ENCODE measurements at regions not wholly inside any gene's neighbourhood (a gene's known extent, or its start where the extent isn't known, plus 50 kb on each side); places are given as distances from the start of the nearest gene placed in this dataset.
A peak's percentile ranks its signal among the peaks of the same experiment; 100 is the strongest.
"Not testable (repeated sequence)": the region's sequence is repeated elsewhere in the genome, so short reads cannot be mapped to it uniquely, and the experiment has no call there.

GRCh38 chr17:30731210-30732132 is 93.0 kb downstream of the CRLF3 start:
- peak overlapping the region; percentile 58 for H3K4me3 ChIP-seq (replicated peaks; ENCODE audit: insufficient read depth, low read length)
- peak; percentile 52 to 82 for DNase-seq (ENCODE audit: low read depth in 1 of 2, low spot score in 1 of 2)
- peak; percentile 19; the same call in 1 of the 2 replicates for TF ChIP-seq POLR2AphosphoS5 (IDR thresholded peaks at IDR 0.05; ENCODE audit: low read depth)
- not testable (repeated sequence) for H3K27me3 ChIP-seq (ENCODE audit: insufficient read depth, poor library complexity, severe bottlenecking)
- peak overlapping the region; percentile 89 for H3K27ac ChIP-seq (replicated peaks)

- H3K4me3 ChIP-seq (replicated peaks; ENCODE audit: insufficient read depth, low read length); DNase-seq (ENCODE audit: low read depth in 1 of 2, low spot score in 1 of 2): not testable (repeated sequence)
- peak overlapping the region; percentile 89 for H3K27ac ChIP-seq (replicated peaks)
Observed at GRCh38 chr17:30730837-30731209, 93.7 kb downstream of the CRLF3 start.

DNA sequence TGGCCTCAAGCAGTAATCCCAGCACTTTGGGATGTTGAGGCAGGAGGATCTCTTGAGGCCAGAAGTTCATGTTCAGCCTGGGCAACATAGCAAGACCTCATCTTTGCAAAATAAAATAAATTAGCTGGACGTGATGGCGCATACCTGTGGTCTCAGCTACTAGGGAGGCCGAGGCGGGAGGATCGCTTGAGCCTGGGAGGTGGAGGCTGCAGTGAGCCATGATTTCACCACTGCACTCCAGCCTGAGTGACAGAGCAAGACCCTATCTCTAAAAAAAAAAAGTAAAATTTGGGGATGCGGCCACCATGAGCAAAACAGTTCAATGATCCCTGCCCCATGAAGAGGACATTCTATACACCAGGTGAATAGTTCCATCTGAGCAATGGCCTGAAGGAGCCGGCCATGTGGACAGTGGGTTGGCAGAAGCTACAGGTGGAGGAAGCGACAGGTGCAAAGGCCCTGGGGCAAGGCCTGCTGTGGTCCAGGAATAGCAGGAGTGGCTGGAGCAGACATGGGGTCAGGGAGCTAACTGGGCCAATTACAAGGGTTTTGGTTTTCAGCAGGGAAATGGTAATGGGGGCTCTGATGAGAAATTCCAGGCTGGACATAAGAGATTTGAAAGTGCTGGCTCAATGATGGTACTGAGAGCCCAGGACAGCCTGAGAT is 94.2 kb downstream of the CRLF3 start:
- peak overlapping the region; percentile 89 for H3K27ac ChIP-seq (replicated peaks)
- H3K27me3 ChIP-seq (ENCODE audit: insufficient read depth, poor library complexity, severe bottlenecking); H3K4me3 ChIP-seq (replicated peaks; ENCODE audit: insufficient read depth, low read length); DNase-seq (ENCODE audit: low read depth in 1 of 2, low spot score in 1 of 2): not testable (repeated sequence)

More at GRCh38 chr17:30730837-30731209, 93.7 kb downstream of the CRLF3 start:
- not testable (repeated sequence) for H3K27me3 ChIP-seq (ENCODE audit: insufficient read depth, poor library complexity, severe bottlenecking)

- peak overlapping the region; percentile 91 for H3K27ac ChIP-seq (replicated peaks)
- H3K4me3 ChIP-seq (replicated peaks; ENCODE audit: insufficient read depth, low read length); H3K27me3 ChIP-seq (ENCODE audit: insufficient read depth, poor library complexity, severe bottlenecking); DNase-seq (ENCODE audit: low read depth in 1 of 2, low spot score in 1 of 2): not testable (repeated sequence)
Observed at GRCh38 chr17:30729471-30730170, 94.9 kb downstream of the CRLF3 start.

GRCh38 chr17:30727517-30727916 is 97.0 kb downstream of the CRLF3 start:
- not testable (repeated sequence) for H3K27me3 ChIP-seq (ENCODE audit: insufficient read depth, poor library complexity, severe bottlenecking); H3K4me3 ChIP-seq (replicated peaks; ENCODE audit: insufficient read depth, low read length); DNase-seq (ENCODE audit: low read depth in 1 of 2, low spot score in 1 of 2)
- peak overlapping the region; percentile 91 for H3K27ac ChIP-seq (replicated peaks)

- not testable (repeated sequence) for DNase-seq (ENCODE audit: low read depth in 1 of 2, low spot score in 1 of 2); H3K27me3 ChIP-seq (ENCODE audit: insufficient read depth, poor library complexity, severe bottlenecking); H3K4me3 ChIP-seq (replicated peaks; ENCODE audit: insufficient read depth, low read length)
- peak overlapping the region; percentile 91 for H3K27ac ChIP-seq (replicated peaks)
Observed at GRCh38 chr17:30726734-30727133, 97.8 kb downstream of the CRLF3 start.

DNA sequence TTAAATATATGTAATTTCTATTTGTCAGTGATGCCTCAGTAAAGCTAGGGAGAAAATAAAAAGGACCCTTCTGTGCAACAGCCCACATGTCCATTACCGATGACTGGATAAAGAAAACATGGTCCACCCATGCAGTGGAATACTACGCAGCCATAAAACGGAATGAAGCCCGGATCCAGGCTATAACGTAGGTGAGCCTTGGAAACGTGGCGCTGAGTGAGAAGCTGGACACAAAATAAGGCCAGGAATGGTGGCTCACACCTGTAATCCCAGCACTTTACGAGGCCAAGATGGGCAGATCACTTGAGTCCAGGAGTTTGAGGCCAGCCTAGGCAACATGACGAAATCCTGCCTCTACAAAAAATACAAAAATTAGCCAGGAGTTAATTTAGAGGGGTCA is 98.2 kb downstream of the CRLF3 start:
- not testable (repeated sequence) for H3K4me3 ChIP-seq (replicated peaks; ENCODE audit: insufficient read depth, low read length); H3K27me3 ChIP-seq (ENCODE audit: insufficient read depth, poor library complexity, severe bottlenecking); DNase-seq (ENCODE audit: low read depth in 1 of 2, low spot score in 1 of 2)
- peak overlapping the region; percentile 91 for H3K27ac ChIP-seq (replicated peaks)

- DNase-seq (ENCODE audit: low read depth in 1 of 2, low spot score in 1 of 2) = peak in 1 of 2 experiments; percentile 86
Observed at GRCh38 chr17:30724034-30724650, 100.3 kb downstream of the CRLF3 start.

GRCh38 chr17:30722114-30722780 is 102.2 kb downstream of the CRLF3 start:
- H3K27me3 ChIP-seq (ENCODE audit: insufficient read depth, poor library complexity, severe bottlenecking); DNase-seq (ENCODE audit: low read depth in 1 of 2, low spot score in 1 of 2); H3K4me3 ChIP-seq (replicated peaks; ENCODE audit: insufficient read depth, low read length): not testable (repeated sequence)
- H3K27ac ChIP-seq (replicated peaks) = peak overlapping the region; percentile 16; the same call in 1 of the 2 replicates

More at GRCh38 chr17:30724034-30724650, 100.3 kb downstream of the CRLF3 start:
- peak overlapping the region; percentile 51 for H3K27ac ChIP-seq (replicated peaks)
- not testable (repeated sequence) for H3K4me3 ChIP-seq (replicated peaks; ENCODE audit: insufficient read depth, low read length); H3K27me3 ChIP-seq (ENCODE audit: insufficient read depth, poor library complexity, severe bottlenecking)
- TF ChIP-seq SPI1 (IDR thresholded peaks at IDR 0.05; ENCODE audit: borderline replicate concordance, low read depth) = peak; percentile 29; the same call in 1 of the 2 replicates

DNA sequence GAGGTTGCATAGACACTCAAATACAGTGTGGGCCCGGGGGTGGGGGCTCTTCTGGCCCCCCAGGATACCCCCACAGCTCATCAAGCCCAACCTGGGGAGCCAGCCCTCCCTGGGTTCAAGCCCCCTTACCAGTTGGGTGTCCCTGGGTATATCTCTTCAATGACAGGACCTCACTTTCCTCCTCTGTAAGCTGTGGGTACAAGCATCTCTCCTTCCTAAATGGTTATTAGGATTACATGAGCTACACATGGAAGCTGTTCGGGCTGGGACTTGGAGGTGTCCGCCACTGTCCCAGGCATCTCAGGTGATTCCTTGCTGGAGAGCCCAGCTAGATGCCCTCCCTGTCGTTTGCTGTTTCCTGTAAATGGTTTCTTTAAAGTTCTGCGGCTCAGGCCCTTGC is 103.5 kb downstream of the CRLF3 start:
- not testable (repeated sequence) for H3K27ac ChIP-seq (replicated peaks); H3K4me3 ChIP-seq (replicated peaks; ENCODE audit: insufficient read depth, low read length); DNase-seq (ENCODE audit: low read depth in 1 of 2, low spot score in 1 of 2); H3K27me3 ChIP-seq (ENCODE audit: insufficient read depth, poor library complexity, severe bottlenecking)
